PC-9 (cell line): ENCODE measurements at regions not wholly inside any gene's neighbourhood (a gene's known extent, or its start where the extent isn't known, plus 50 kb on each side); places are given as distances from the start of the nearest gene placed in this dataset.

Experiments used
- BruUV-seq: library from RNA; stranded (reverse); fragments of 400-500 nt; replicated peaks from 2 replicates; lab custom pipeline; 2021; lab: Mats Ljungman, UMichigan
- CTCF ChIA-PET: fragments of 300-600 bp; sonication (Branson Sonifier 250); formaldehyde crosslinking; loops from one replicate; lab custom pipeline; 2022; ENCODE audit warnings: antibody characterized with exemption; lab: Charles Lee
- POLR2A ChIA-PET: fragments of 300-600 bp; sonication (Branson Sonifier 250); formaldehyde crosslinking; loops from one replicate; lab custom pipeline; 2022; ENCODE audit warnings: antibody characterized with exemption; ENCODE audit not compliant: unreplicated experiment; lab: Charles Lee
- DNase-seq, 2 experiments: peaks; one replicate each; pipeline versions ENCODE4 v3.0.0 to v3.0.0-alpha.2; 2015 to 2022; ENCODE audit warnings: mixed read lengths in 1 of 2
- H2AFZ ChIP-seq: fragments of 200-600 bp; sonication (generic); 2 replicates; pipeline ENCODE4 v1.8.1; 2017; ENCODE audit warnings: antibody characterized with exemption
- H3F3A ChIP-seq: fragments of 200-600 bp; sonication (generic); 2 replicates; pipeline ENCODE4 v1.8.1; 2017; ENCODE audit warnings: antibody characterized with exemption, mild to moderate bottlenecking, low read depth; ENCODE audit not compliant: insufficient read depth
- H3K27ac ChIP-seq: fragments of 200-600 bp; sonication (generic); 2 replicates; pipeline ENCODE4 v1.6.1; 2016; ENCODE audit warnings: mixed run types
- H3K27me3 ChIP-seq: fragments of 200-600 bp; sonication (generic); 2 replicates; pipeline ENCODE4 v1.6.1; 2016; ENCODE audit warnings: low read depth, mixed run types; ENCODE audit not compliant: insufficient read depth
- H3K36me3 ChIP-seq: fragments of 200-600 bp; sonication (generic); 2 replicates; pipeline ENCODE4 v1.6.1; 2016; ENCODE audit warnings: low read depth, mixed run types
- H3K4me1 ChIP-seq: fragments of 200-600 bp; sonication (generic); replicated peaks from 2 replicates; pipeline ENCODE4 v1.6.1; 2016; ENCODE audit warnings: mixed run types; ENCODE audit not compliant: insufficient read depth
- H3K4me2 ChIP-seq: fragments of 200-600 bp; sonication (generic); 2 replicates; pipeline ENCODE4 v1.6.1; 2017; ENCODE audit warnings: mixed run types
- H3K4me3 ChIP-seq: fragments of 200-600 bp; sonication (generic); 2 replicates; pipeline ENCODE4 v1.6.1; 2016; ENCODE audit warnings: mixed run types
- H3K79me2 ChIP-seq: fragments of 200-600 bp; sonication (generic); 2 replicates; pipeline ENCODE4 v1.6.1; 2017; ENCODE audit warnings: low read depth, mixed run types
- H3K9me2 ChIP-seq: fragments of 200-600 bp; sonication (generic); 2 replicates; pipeline ENCODE4 v1.8.1; 2017; ENCODE audit warnings: mild to moderate bottlenecking; ENCODE audit not compliant: insufficient read depth
- H3K9me3 ChIP-seq: fragments of 200-600 bp; sonication (generic); 2 replicates; pipeline ENCODE4 v1.8.1; 2016; ENCODE audit warnings: low read depth; ENCODE audit not compliant: insufficient read depth
- H4K20me1 ChIP-seq: fragments of 200-600 bp; sonication (generic); 2 replicates; pipeline ENCODE4 v1.8.1; 2017; ENCODE audit not compliant: insufficient read depth
- CTCF ChIP-seq: fragments of 200-600 bp; sonication (generic); conservative IDR thresholded peaks from 2 replicates; pipeline ENCODE4 v1.6.1; 2017; ENCODE audit warnings: mixed run types, antibody characterized with exemption, mild to moderate bottlenecking, moderate library complexity
- EZH2 ChIP-seq: fragments of 200-600 bp; sonication (generic); IDR thresholded peaks from 2 replicates; pipeline ENCODE4 v1.8.0; 2017; ENCODE audit warnings: antibody characterized with exemption, low read depth
- intact Hi-C: fragments of 100-400 bp; cut with micrococcal nuclease; formaldehyde crosslinking; loops from one replicate; pipeline ENCODE4 v1.10.0; 2022; ENCODE audit not compliant: unreplicated experiment

DNA sequence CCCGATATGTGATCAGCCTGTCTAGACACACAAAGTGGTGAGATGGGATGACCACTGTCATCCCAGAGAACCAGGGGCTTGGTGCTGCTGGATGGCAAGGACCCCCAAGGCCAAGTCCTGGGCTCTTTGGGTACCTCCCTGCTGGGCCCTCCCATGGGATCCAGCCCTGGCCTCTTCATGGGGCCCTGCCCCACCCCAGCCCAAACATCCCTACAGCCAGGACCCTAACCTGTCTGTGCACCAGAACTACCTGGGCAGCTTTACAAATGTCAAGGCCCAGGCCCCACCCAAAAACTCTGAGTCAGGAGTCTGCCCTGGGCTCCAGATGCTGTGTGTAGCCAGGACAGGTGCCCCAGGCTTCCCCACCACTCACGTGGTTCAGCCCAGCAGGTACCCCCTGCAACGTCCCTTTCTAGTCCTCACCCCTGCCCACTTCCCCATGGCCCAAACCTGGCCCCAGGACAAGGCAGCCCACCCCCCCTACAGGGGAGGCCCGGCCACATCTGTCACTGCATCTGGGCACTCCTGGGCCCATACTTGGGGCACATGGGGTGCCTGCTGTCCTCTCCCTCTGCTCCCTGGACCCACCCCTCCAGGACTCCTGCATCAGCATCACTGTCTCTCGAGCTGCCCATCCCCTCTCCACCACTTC lies 233.5 kb downstream of the TUBA3C start:
- Histone ChIP-seq H3K36me3 (no peaks in the 10 kb centered on the region), H3K4me1 (no peaks in the 10 kb centered on the region), H3K4me3 (no peak overlapping the region), H3K4me2 (no peak overlapping the region), H3K27ac (no peak overlapping the region), H3K9me2 (no peaks in the 10 kb centered on the region), H4K20me1 (no peaks in the 10 kb centered on the region), H3F3A (no peaks in the 10 kb centered on the region), H3K9me3 (no peaks in the 10 kb centered on the region), H3K79me2 (no peaks in the 10 kb centered on the region), H2AFZ (no peak overlapping the region), H3K27me3 (peaks cover 61% of the 10 kb centered on the region)
- TF ChIP-seq EZH2 (no peak), CTCF (no peak)
- CTCF ChIA-PET = no interaction called here
- POLR2A ChIA-PET = no interaction called here
- BruUV-seq = no TSS peak
- DNase-seq = no peak
- intact Hi-C loops = no loop called here

- Histone ChIP-seq H3K27ac (no peak overlapping the region), H3K79me2 (no peaks in the 10 kb centered on the region), H3F3A (no peaks in the 10 kb centered on the region), H4K20me1 (no peaks in the 10 kb centered on the region), H2AFZ (no peak overlapping the region), H3K4me3 (no peak overlapping the region), H3K4me1 (no peaks in the 10 kb centered on the region), H3K36me3 (no peaks in the 10 kb centered on the region), H3K9me2 (no peaks in the 10 kb centered on the region), H3K9me3 (no peaks in the 10 kb centered on the region), H3K4me2 (no peak overlapping the region), H3K27me3 (peaks cover 64% of the 10 kb centered on the region)
- no peak for DNase-seq
- BruUV-seq = no TSS peak
- TF ChIP-seq EZH2 (no peak), CTCF (no peak)
- intact Hi-C loops = no loop called here
- ChIA-PET CTCF (no interaction called here), POLR2A (no interaction called here)
Observed at GRCh38 chr13:18947376-18947977, 234.1 kb downstream of the TUBA3C start.

- no peaks in the 10 kb centered on the region for H3K4me1 ChIP-seq
- ChIA-PET POLR2A (no interaction called here), CTCF (no interaction called here)
- H4K20me1 ChIP-seq = no peaks in the 10 kb centered on the region
- DNase-seq = no peak
- H3K79me2 ChIP-seq = no peaks in the 10 kb centered on the region
- H3K27ac ChIP-seq = no peak overlapping the region
- no TSS peak for BruUV-seq
- TF ChIP-seq CTCF (no peak), EZH2 (no peak)
- H3K27me3 ChIP-seq = peaks cover 57% of the 10 kb centered on the region
- no peak overlapping the region for H2AFZ ChIP-seq
- H3K9me3 ChIP-seq = no peaks in the 10 kb centered on the region
- no peak overlapping the region for H3K4me2 ChIP-seq
- intact Hi-C loops = no loop called here
- no peaks in the 10 kb centered on the region for H3F3A ChIP-seq
- H3K9me2 ChIP-seq = no peaks in the 10 kb centered on the region
- H3K36me3 ChIP-seq = no peaks in the 10 kb centered on the region
- no peak overlapping the region for H3K4me3 ChIP-seq
Observed at GRCh38 chr13:18946738-18947137, 234.9 kb downstream of the TUBA3C start.
